ENCODE measurements at regions not wholly inside any gene's neighbourhood (a gene's known extent, or its start where the extent isn't known, plus 50 kb on each side); places are given as distances from the start of the nearest gene placed in this dataset.

DNA sequence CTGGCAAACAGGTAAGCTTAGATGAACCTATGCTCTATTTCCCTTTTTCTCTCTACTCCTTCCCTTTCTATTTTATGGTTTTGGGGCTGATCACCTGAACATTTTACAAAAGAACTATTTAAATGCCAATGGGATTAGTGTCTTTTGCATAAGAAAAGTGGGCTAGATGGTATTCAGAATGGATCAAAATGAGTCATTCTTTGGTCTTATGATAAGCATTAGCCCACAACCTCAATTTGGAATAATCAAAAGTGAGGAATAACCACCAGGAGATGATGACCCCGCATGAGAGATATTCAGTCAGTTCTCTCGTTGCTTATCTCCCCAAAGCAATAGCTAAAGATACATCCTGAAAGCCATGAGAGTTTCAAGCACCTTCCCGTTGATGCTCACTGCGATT is 399.0 kb upstream of the CADM1 start:
- TF ChIP-seq TCF12 (IDR thresholded peaks at IDR 0.05; ENCODE audit: low read depth) (no peak), ZBTB7A (IDR thresholded peaks at IDR 0.05; ENCODE audit: low read depth) (no peak), CEBPB (IDR thresholded peaks at IDR 0.05) (no peak), EGR1 (IDR thresholded peaks at IDR 0.05) (no peak), YY1 (IDR thresholded peaks at IDR 0.05; ENCODE audit: low read depth) (no peak), TEAD4 (IDR thresholded peaks at IDR 0.05) (no peak), NFIC (IDR thresholded peaks at IDR 0.05) (no peak), EP300 (IDR thresholded peaks at IDR 0.05; ENCODE audit: borderline replicate concordance) (no peak), CREB1 (IDR thresholded peaks at IDR 0.05; ENCODE audit: low read depth) (no peak), TAF1 (IDR thresholded peaks at IDR 0.05; ENCODE audit: low read depth) (no peak), RAD21 (IDR thresholded peaks at IDR 0.05; ENCODE audit: low read depth) (no peak), FOXM1 (IDR thresholded peaks at IDR 0.05; ENCODE audit: borderline replicate concordance, low read depth) (no peak)
- TF ChIP-seq, protein P1, sequence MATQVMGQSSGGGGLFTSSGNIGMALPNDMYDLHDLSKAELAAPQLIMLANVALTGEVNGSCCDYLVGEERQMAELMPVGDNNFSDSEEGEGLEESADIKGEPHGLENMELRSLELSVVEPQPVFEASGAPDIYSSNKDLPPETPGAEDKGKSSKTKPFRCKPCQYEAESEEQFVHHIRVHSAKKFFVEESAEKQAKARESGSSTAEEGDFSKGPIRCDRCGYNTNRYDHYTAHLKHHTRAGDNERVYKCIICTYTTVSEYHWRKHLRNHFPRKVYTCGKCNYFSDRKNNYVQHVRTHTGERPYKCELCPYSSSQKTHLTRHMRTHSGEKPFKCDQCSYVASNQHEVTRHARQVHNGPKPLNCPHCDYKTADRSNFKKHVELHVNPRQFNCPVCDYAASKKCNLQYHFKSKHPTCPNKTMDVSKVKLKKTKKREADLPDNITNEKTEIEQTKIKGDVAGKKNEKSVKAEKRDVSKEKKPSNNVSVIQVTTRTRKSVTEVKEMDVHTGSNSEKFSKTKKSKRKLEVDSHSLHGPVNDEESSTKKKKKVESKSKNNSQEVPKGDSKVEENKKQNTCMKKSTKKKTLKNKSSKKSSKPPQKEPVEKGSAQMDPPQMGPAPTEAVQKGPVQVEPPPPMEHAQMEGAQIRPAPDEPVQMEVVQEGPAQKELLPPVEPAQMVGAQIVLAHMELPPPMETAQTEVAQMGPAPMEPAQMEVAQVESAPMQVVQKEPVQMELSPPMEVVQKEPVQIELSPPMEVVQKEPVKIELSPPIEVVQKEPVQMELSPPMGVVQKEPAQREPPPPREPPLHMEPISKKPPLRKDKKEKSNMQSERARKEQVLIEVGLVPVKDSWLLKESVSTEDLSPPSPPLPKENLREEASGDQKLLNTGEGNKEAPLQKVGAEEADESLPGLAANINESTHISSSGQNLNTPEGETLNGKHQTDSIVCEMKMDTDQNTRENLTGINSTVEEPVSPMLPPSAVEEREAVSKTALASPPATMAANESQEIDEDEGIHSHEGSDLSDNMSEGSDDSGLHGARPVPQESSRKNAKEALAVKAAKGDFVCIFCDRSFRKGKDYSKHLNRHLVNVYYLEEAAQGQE (IDR thresholded peaks at IDR 0.05; ENCODE audit: low read depth), result no peak
- TF ChIP-seq, protein P2, sequence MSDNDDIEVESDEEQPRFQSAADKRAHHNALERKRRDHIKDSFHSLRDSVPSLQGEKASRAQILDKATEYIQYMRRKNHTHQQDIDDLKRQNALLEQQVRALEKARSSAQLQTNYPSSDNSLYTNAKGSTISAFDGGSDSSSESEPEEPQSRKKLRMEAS (IDR thresholded peaks at IDR 0.05), result no peak
- TF ChIP-seq, protein P3, sequence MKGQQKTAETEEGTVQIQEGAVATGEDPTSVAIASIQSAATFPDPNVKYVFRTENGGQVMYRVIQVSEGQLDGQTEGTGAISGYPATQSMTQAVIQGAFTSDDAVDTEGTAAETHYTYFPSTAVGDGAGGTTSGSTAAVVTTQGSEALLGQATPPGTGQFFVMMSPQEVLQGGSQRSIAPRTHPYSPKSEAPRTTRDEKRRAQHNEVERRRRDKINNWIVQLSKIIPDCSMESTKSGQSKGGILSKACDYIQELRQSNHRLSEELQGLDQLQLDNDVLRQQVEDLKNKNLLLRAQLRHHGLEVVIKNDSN (IDR thresholded peaks at IDR 0.05), result no peak

DNA sequence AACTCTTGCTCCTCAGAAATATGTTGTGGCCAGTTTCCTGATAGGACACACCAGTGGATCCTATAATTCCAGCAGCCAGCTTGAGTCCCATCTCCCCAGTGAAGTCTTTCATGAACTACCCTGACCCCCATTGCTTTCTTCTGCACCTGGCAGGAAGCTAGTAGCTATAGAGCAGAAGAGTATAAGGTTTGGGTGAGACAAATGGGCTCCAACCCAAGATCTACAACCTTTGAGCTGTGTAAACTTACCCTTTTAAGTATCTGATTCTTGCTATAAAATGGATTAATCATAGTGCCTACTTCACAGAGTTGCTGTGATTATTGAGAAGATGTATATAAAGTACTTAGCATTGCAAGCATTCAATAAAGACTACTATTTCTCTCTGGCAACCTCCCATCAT is 396.9 kb upstream of the CADM1 start:
- TF ChIP-seq TEAD4 (IDR thresholded peaks at IDR 0.05) (no peak), EP300 (IDR thresholded peaks at IDR 0.05; ENCODE audit: borderline replicate concordance) (no peak), ZBTB7A (IDR thresholded peaks at IDR 0.05; ENCODE audit: low read depth) (no peak), CEBPB (IDR thresholded peaks at IDR 0.05) (no peak), RAD21 (IDR thresholded peaks at IDR 0.05; ENCODE audit: low read depth) (no peak), CREB1 (IDR thresholded peaks at IDR 0.05; ENCODE audit: low read depth) (no peak), TCF12 (IDR thresholded peaks at IDR 0.05; ENCODE audit: low read depth) (no peak), YY1 (IDR thresholded peaks at IDR 0.05; ENCODE audit: low read depth) (no peak), TAF1 (IDR thresholded peaks at IDR 0.05; ENCODE audit: low read depth) (no peak), EGR1 (IDR thresholded peaks at IDR 0.05) (no peak), FOXM1 (IDR thresholded peaks at IDR 0.05; ENCODE audit: borderline replicate concordance, low read depth) (no peak), NFIC (IDR thresholded peaks at IDR 0.05) (no peak)
- TF ChIP-seq, protein P1 (IDR thresholded peaks at IDR 0.05; ENCODE audit: low read depth), result no peak
- TF ChIP-seq, protein P2 (IDR thresholded peaks at IDR 0.05), result no peak
- TF ChIP-seq, protein P3 (IDR thresholded peaks at IDR 0.05), result no peak

DNA sequence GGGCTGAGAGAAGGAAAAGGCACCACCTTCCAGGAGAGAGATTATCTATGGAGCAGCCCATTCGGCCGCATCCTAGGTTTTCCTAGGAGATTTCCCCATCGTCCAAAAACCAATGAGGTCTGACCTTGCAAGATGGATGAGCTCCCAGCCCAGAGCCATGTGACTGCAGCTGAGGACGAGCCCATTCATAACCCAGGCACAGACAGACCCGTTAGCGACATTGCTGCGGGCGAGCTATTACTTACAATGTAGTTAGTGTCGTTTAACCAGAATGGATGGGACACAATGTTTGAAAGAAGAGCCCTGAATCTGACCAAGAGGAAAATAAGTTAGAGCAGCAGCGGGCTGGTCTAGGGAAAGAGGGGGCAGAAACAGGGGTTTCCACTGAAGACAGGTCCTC is 395.9 kb upstream of the CADM1 start:
- TF ChIP-seq TCF12 (IDR thresholded peaks at IDR 0.05; ENCODE audit: low read depth) (no peak), CREB1 (IDR thresholded peaks at IDR 0.05; ENCODE audit: low read depth) (no peak), NFIC (IDR thresholded peaks at IDR 0.05) (no peak), FOXM1 (IDR thresholded peaks at IDR 0.05; ENCODE audit: borderline replicate concordance, low read depth) (no peak), EP300 (IDR thresholded peaks at IDR 0.05; ENCODE audit: borderline replicate concordance) (no peak), CEBPB (IDR thresholded peaks at IDR 0.05) (no peak), TAF1 (IDR thresholded peaks at IDR 0.05; ENCODE audit: low read depth) (no peak)
- TF ChIP-seq, protein P2 (IDR thresholded peaks at IDR 0.05), result no peak

DNA sequence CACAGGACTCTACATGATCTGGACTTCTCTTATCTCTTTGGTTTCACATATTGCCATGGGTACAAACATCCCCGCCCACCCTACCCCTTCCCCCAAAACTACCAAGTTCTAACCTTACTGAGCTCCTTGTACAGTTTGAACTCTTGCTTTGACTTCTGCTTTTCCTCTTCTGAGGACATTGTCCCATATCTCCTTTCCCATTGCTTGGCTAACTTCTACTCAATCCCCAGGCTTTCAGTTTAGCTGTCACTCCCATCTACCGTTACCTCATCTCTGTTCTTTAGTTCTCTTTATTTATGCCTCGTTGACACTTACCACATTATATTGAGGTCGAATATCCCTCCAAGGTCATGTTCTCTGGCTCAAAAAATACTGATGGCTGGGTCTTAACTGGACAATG is 393.5 kb upstream of the CADM1 start:
- TF ChIP-seq, protein P1 (IDR thresholded peaks at IDR 0.05; ENCODE audit: low read depth), result no peak
- TF ChIP-seq YY1 (IDR thresholded peaks at IDR 0.05; ENCODE audit: low read depth), result no peak
- no peak for TF ChIP-seq FOXM1 (IDR thresholded peaks at IDR 0.05; ENCODE audit: borderline replicate concordance, low read depth)
- no peak for TF ChIP-seq EGR1 (IDR thresholded peaks at IDR 0.05)
- TF ChIP-seq TCF12 (IDR thresholded peaks at IDR 0.05; ENCODE audit: low read depth), result no peak
- no peak for TF ChIP-seq TAF1 (IDR thresholded peaks at IDR 0.05; ENCODE audit: low read depth)
- TF ChIP-seq, protein P2 (IDR thresholded peaks at IDR 0.05), result no peak
- TF ChIP-seq CEBPB (IDR thresholded peaks at IDR 0.05), result no peak
- TF ChIP-seq NFIC (IDR thresholded peaks at IDR 0.05), result no peak
- TF ChIP-seq, protein P3 (IDR thresholded peaks at IDR 0.05), result no peak
- no peak for TF ChIP-seq CREB1 (IDR thresholded peaks at IDR 0.05; ENCODE audit: low read depth)
- TF ChIP-seq ZBTB7A (IDR thresholded peaks at IDR 0.05; ENCODE audit: low read depth), result no peak
- TF ChIP-seq TEAD4 (IDR thresholded peaks at IDR 0.05), result no peak
- TF ChIP-seq EP300 (IDR thresholded peaks at IDR 0.05; ENCODE audit: borderline replicate concordance), result no peak
- no peak for TF ChIP-seq RAD21 (IDR thresholded peaks at IDR 0.05; ENCODE audit: low read depth)

All from Ishikawa (cell line).